GM12872 (cell line): ENCODE measurements at regions not wholly inside any gene's neighbourhood (a gene's known extent, or its start where the extent isn't known, plus 50 kb on each side); places are given as distances from the start of the nearest gene placed in this dataset.

Experiments used
- TF ChIP-seq, protein P1 (sequence below): IDR thresholded peaks from 3 replicates; pipeline ENCODE4 v1.5.1; 2011; ENCODE audit warnings: low read depth, mild to moderate bottlenecking, low read length, moderate library complexity; ENCODE audit not compliant: insufficient read depth

DNA sequence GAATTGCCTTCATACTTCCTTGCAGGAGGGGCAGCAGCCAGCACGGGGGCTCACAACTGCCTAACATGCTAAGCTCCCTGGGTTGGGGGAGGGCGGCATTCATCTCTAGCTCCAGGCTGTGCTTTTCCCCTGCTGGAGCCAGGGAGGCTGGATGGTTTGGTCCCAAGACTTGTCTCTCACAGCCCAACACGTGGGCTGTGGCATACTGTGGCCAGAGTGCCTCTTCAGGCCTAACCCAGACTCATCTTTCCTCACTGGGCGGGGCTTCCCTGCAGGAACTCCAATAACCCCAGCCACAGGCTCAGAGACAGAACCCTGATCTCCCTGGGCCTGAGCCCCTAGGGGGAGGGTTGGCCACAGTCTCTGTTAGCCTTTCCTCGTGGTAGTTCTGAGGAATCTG, 121.9 kb upstream of the PLET1 start:
- TF ChIP-seq, protein P1, sequence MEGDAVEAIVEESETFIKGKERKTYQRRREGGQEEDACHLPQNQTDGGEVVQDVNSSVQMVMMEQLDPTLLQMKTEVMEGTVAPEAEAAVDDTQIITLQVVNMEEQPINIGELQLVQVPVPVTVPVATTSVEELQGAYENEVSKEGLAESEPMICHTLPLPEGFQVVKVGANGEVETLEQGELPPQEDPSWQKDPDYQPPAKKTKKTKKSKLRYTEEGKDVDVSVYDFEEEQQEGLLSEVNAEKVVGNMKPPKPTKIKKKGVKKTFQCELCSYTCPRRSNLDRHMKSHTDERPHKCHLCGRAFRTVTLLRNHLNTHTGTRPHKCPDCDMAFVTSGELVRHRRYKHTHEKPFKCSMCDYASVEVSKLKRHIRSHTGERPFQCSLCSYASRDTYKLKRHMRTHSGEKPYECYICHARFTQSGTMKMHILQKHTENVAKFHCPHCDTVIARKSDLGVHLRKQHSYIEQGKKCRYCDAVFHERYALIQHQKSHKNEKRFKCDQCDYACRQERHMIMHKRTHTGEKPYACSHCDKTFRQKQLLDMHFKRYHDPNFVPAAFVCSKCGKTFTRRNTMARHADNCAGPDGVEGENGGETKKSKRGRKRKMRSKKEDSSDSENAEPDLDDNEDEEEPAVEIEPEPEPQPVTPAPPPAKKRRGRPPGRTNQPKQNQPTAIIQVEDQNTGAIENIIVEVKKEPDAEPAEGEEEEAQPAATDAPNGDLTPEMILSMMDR: no peak

DNA sequence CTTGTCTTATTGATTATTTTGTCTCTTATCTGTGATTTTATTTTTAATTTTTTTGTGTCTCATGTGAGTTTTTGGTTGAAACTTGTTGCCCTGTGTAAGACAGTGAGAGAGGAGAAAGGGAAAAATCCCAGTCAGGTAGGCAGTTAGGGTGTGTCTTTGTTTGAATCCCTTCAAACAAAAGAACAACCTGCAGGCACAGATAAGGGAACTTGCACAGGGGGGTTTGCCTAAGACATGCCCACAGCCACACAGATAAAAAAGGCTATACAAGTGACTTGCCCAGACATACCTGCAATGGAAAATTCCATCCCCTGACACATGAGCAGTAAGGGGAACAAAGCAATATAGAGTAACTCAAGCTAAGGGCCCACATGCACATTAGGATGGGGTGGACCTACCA, 127.8 kb upstream of the PLET1 start:
- TF ChIP-seq, protein P1: no peak

DNA sequence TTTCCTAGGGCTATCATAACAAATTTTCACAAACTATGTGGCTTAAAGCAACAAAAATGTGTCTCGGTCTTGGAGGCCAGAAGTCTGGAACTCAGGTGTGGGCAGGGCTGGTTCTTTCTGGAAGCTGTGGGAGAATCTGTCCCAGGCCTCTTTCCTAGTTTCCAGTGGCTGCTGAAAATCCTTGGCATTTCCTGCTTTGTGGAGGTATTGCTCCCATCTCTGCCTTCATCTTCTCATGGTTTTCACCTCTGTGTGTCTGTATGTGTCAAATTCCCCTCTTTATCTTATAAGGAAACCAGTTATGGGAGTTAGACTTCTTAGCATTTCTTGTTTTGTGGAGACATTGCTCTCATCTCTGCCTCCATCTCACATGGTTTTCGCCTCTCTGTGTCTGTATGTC, 130.4 kb upstream of the PLET1 start:
- TF ChIP-seq, protein P1: no peak

DNA sequence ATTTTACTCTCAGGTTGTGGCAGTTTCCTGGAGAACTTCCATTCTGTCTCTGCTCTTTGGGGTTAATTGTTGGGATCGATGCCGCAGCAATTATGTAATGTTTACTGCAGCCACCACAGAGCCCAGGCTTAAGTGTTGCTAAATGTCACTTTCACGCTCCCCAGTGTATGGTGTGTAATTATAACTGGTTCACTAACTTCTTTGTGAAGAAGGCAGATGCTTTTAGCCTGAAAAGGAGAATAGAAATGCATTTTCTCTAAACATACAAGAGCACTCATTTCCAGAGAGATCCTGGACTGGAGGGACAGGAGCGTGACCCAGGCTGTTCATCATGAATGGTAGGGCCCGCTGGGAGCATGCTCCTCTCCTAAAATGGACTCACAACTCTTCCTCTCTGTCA, 132.2 kb upstream of the PLET1 start:
- TF ChIP-seq, protein P1: no peak

DNA sequence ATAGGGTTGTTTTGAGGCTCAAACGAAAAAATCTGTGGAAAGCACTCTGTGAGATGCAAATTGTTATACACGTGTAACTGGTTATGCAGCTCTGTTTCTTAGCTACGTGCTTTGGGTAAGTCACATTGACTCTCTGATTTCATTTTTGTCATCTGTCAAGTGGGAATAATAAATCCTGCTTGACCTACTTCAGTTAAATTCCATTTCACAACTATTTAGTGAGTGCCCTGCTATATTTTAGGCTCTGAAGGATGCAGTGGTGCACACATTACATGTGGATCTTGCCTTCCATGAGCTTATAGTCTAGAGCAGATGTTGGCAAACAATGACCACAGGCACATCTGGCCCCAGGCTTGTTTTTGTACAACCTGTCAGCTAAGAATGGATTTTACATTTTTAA, 133.6 kb upstream of the PLET1 start:
- TF ChIP-seq, protein P1: no peak

DNA sequence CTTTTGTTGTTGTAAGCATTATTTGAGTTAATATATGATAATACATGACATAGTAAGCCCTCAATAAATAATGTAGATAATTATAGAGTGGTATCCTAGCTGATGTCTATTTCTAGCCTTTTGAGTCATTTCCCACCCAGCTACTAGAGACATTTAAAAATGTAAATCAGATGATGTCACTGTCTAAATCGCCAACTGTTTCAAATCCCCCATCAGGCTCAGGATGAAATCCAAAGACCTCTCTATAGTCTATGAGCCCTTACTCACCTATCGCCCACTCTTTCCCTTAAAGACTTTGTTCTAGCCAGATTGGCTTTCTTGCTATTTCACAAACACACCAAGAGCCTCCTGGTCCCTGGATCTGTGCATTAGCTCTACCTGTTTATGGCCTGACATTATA, 135.4 kb upstream of the PLET1 start:
- TF ChIP-seq, protein P1: no peak

DNA sequence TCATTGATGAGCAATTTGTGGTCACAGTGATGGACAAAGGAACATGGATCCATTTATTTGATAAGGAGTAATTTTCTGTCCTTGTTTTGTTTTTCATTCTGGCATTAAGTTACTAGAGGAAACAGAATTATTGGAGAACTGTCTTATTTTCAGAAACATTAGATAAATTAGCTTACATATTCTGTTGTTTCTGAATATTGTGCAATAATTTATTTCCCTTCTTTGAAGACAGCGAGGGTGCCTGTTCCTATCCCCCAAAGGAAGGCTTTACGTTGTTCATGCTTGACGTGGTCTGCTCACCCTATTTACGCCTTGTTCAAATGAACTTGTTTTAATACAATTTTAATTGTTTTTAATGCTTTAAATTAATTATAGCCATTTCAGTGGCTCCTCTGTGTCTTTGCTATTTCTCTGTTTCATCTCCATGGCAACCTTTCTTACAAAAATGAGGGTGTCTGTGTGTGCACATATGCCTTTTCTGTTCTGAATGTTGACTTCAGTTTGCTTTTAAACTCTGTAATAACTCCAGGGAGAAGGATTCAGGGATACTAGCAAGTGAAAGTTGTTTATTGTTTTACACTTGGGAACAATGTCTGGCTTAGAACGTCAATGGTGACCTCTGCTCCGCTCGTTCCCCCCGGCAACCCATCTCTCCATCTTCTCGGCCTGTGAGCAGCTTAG, 138.3 kb upstream of the PLET1 start:
- TF ChIP-seq, protein P1: no peak

DNA sequence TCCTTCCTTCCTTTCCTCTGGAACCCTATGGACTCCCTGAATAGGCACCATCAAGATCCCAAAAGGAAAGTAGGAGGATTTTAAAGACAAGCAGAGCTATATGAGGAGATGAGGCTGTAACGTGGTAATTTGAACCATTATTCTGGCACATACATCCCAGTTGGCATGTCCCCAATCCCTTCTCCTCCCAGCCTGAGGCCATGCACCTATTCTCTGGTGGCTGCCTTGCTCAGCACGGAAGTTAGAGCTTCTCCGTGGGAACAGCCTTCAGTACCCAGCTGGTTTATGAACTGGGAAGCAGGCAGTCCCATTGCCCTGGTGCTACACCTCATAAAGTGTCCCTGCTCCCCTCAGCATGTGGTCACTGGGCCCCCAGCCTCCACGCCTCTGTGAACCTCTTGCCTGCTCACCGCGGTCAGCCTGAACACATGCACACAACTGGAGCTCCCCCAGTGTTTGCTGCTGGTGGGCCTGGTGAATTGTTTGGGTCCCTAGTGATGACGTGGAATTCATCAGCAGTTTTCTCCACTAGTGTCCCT, 139.9 kb upstream of the PLET1 start:
- TF ChIP-seq, protein P1: no peak
